Caki2 (cell line): ENCODE measurements at regions not wholly inside any gene's neighbourhood (a gene's known extent, or its start where the extent isn't known, plus 50 kb on each side); places are given as distances from the start of the nearest gene placed in this dataset.

Source experiments
- DNase-seq: peaks from one replicate; pipeline ENCODE4 v3.0.0-alpha.2; 2015; ENCODE audit warnings: low read depth
- in situ Hi-C: cut with HindIII; loops from 2 replicates; pipeline ENCODE4 v1.10.0; 2016; ENCODE audit warnings: low sequenced_read_pairs, low pct_unique_long_range_greater_than_20kb, mixed read lengths

- no peak for DNase-seq
- in situ Hi-C loops: no loop called here
These were observed 929.1 kb downstream of the DSC3 start for GRCh38 chr18:30113454-30113853.

GRCh38 chr18:30106356-30106755, 936.2 kb downstream of the DSC3 start:
- no peak for DNase-seq
- in situ Hi-C loops: no loop called here

- no peak for DNase-seq
- in situ Hi-C loops: no loop called here
These were observed 938.7 kb downstream of the DSC3 start for GRCh38 chr18:30103881-30104280.

- in situ Hi-C loops: no loop called here
- no peak for DNase-seq
These were observed 945.7 kb downstream of the DSC3 start for GRCh38 chr18:30096796-30097195.

GRCh38 chr18:30094556-30094955, 948.0 kb downstream of the DSC3 start:
- in situ Hi-C loops: no loop called here
- no peak for DNase-seq

- in situ Hi-C loops: no loop called here
- no peak for DNase-seq
These were observed 949.2 kb downstream of the DSC3 start for GRCh38 chr18:30093376-30093775.

- in situ Hi-C loops: no loop called here
- no peak for DNase-seq
These were observed 954.1 kb downstream of the DSC3 start for GRCh38 chr18:30088238-30089015.

- in situ Hi-C loops: no loop called here
- DNase-seq: no peak
These were observed 956.2 kb downstream of the DSC3 start for GRCh38 chr18:30086351-30086750.

- in situ Hi-C loops: no loop called here
- DNase-seq: no peak
These were observed 961.4 kb downstream of the DSC3 start for GRCh38 chr18:30081122-30081521.

GRCh38 chr18:30072609-30073385, 969.7 kb downstream of the DSC3 start:
- in situ Hi-C loops: no loop called here
- DNase-seq: no peak

GRCh38 chr18:30066288-30066687, 976.3 kb downstream of the DSC3 start:
- DNase-seq: no peak
- in situ Hi-C loops: no loop called here

GRCh38 chr18:30057398-30057797, 985.1 kb downstream of the DSC3 start:
- in situ Hi-C loops: no loop called here
- no peak for DNase-seq

- no peak for DNase-seq
- in situ Hi-C loops: no loop called here
These were observed 986.0 kb downstream of the DSC3 start for GRCh38 chr18:30056528-30056927.

- DNase-seq: no peak
- in situ Hi-C loops: no loop called here
These were observed 998.0 kb downstream of the DSC3 start for GRCh38 chr18:30044496-30044895.

- no peak for DNase-seq
- in situ Hi-C loops: no loop called here
These were observed 1003.3 kb downstream of the DSC3 start for GRCh38 chr18:30039201-30039600.

GRCh38 chr18:30034818-30035217, 1007.7 kb downstream of the DSC3 start:
- in situ Hi-C loops: no loop called here
- no peak for DNase-seq

- no peak for DNase-seq
- in situ Hi-C loops: no loop called here
These were observed 1026.4 kb downstream of the DSC3 start for GRCh38 chr18:30016179-30016578.

- no peak for DNase-seq
- in situ Hi-C loops: no loop called here
These were observed 1037.6 kb downstream of the DSC3 start for GRCh38 chr18:30004965-30005364.

- DNase-seq: no peak
- in situ Hi-C loops: no loop called here
These were observed 1060.3 kb downstream of the DSC3 start for GRCh38 chr18:29982218-29982617.

GRCh38 chr18:29979881-29980280, 1062.7 kb downstream of the DSC3 start:
- DNase-seq: no peak
- in situ Hi-C loops: no loop called here
